Muscle layer of colon (tissue), 2 donors: ENCODE measurements at regions not wholly inside any gene's neighbourhood (a gene's known extent, or its start where the extent isn't known, plus 50 kb on each side); places are given as distances from the start of the nearest gene placed in this dataset.
A peak's percentile ranks its signal among the peaks of the same experiment; 100 is the strongest.

Experiments used
- H3K27ac ChIP-seq: one replicate; pipeline ENCODE4 v1.7.0; 2013; ENCODE audit warnings: low read depth, mild to moderate bottlenecking, low read length, moderate library complexity
- H3K27me3 ChIP-seq, 2 donors: one replicate each; pipeline ENCODE4 v1.7.0; 2013; ENCODE audit warnings: low read length in 2 of 2, mild to moderate bottlenecking in 2 of 2; ENCODE audit not compliant: insufficient read depth in 2 of 2, control insufficient read depth in 1 of 2
- H3K36me3 ChIP-seq: one replicate; pipeline ENCODE4 v1.7.0; 2013; ENCODE audit warnings: mild to moderate bottlenecking, low read length; ENCODE audit not compliant: insufficient read depth
- H3K4me1 ChIP-seq: one replicate; pipeline ENCODE4 v1.7.0; 2013; ENCODE audit warnings: mild to moderate bottlenecking, low read length; ENCODE audit not compliant: insufficient read depth
- H3K4me3 ChIP-seq, 2 donors: one replicate each; pipeline ENCODE4 v1.7.0; 2013; ENCODE audit warnings: low read length in 2 of 2, low read depth in 1 of 2, mild to moderate bottlenecking in 1 of 2, moderate library complexity in 1 of 2
- H3K9ac ChIP-seq: one replicate; pipeline ENCODE4 v1.7.0; 2013; ENCODE audit warnings: low read length
- H3K9me3 ChIP-seq: one replicate; pipeline ENCODE4 v1.7.0; 2013; ENCODE audit warnings: mild to moderate bottlenecking, low read length
- donor health status: abdominal sarcoma.
- donor health status: Adenocarcinoma of cecum.

DNA sequence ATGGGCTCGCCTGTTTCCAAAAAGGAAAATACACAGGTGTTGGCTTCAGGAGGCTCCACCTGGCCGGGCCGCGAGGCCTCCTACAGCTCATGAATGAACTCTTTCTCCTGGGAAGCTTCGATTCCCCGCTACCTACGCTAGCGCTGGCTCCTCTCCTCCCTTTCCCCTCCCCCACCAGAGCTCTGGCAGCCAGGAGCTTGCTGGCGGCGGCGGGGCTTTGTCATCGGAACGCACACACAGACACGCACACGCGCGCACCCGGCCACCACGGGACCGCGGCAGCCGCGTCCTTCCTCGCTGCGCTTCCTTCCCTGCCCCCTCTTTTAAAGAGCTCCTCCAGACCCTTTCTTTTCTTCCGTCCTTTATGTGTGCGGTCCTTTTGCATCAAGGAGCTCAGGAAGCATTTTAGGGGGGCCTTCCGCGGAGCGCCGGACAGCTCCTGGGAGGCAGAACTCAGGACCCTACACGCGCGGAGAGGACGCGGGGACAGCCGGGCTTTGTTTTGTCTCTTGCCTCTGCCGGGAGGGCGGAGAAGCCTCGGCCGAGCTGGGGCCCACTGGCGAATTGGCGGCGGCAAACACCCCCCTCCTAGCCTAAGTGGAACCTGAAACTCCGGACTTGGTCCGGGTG is 70.2 kb upstream of the BCOR start:
- Histone ChIP-seq H3K27ac (peak overlapping the region; percentile 48), H3K4me3 (peak overlapping the region; percentile 51), H3K4me1 (peaks cover 20% of the 10 kb centered on the region), H3K9me3 (no peaks in the 10 kb centered on the region), H3K27me3 (peaks cover 0 to 37% of the 10 kb centered on the region in 2 donors), H3K36me3 (no peaks in the 10 kb centered on the region), H3K9ac (peak overlapping the region; percentile 68)

DNA sequence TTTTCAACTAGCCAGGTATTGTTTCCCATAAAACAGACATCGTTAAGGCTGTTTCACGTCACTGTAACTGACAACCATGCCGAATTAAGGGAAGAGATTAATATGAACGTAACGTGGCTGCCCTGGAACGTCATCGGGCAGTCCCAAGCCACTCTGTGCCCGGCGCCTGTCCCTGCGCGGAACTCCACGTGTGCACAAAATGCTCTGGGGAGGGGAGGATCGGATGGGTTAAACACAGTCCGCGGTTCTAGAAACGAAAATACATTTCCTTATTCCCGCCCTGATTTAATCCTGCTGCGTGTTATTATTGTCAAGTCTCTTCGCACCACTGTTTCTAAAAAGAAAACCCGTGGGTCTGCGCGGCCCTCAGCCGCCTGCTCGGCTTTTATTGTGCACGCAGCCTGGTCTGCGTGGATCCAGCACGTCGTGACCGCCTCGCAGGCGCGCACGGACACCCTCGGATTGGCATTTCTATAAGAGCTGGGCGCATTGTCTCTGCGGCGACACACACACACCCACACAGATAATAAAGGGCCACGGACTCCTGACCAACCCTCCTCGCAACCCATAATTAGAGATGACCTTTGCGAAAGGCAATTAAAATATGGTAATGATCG is 69.6 kb upstream of the BCOR start:
- no peaks in the 10 kb centered on the region for H3K9me3 ChIP-seq
- peak overlapping the region; percentile 68 for H3K9ac ChIP-seq
- no peak overlapping the region for H3K27ac ChIP-seq
- peaks cover 16% of the 10 kb centered on the region for H3K4me1 ChIP-seq
- peak overlapping the region; percentile 51 for H3K4me3 ChIP-seq
- no peaks in the 10 kb centered on the region for H3K36me3 ChIP-seq
- H3K27me3 ChIP-seq = peaks cover 0 to 32% of the 10 kb centered on the region in 2 donors

DNA sequence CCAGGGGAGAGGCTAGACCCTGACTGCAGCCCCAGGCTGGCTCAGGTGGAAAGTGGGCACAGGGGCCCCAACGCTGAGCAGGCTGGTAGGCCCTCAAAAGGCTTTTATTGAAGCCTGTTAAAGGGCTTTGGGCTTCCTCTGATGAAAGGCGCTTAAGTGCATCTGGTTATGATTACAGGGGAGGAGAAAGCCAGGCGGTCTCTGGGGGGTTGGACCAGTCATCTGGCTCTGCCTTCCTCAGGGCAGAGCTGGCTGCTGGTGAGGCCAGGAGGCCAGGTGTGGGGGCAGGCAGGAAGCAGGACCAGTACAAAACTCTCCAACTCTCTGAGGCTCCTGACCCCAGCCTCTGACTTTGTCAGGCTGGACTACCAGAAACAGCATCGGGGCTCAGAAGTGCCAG is 68.8 kb upstream of the BCOR start:
- peaks cover 16% of the 10 kb centered on the region for H3K4me1 ChIP-seq
- peaks cover 0 to 25% of the 10 kb centered on the region in 2 donors for H3K27me3 ChIP-seq
- H3K9ac ChIP-seq = peak overlapping the region; percentile 68
- no peak overlapping the region for H3K4me3 ChIP-seq
- H3K27ac ChIP-seq = no peak overlapping the region
- no peaks in the 10 kb centered on the region for H3K9me3 ChIP-seq
- H3K36me3 ChIP-seq = no peaks in the 10 kb centered on the region

DNA sequence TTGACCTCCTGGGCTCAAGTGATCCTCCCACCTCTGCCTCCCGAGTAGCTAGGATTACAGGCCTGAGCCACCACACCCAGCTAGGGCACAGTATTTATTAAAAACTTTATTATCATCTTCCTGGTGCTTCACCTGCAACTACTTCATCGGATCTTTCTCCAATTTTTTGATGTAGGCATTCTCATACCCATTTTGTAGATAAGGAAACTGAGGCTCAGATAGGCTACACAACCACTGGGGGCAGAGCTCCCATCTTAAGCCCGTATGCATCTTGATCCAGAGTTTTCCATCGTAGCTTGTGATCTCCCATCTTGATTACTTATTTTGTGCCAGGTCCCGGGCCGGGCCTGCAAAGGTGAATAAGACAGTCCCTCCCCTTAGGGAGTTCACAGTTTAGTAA is 68.1 kb upstream of the BCOR start:
- Histone ChIP-seq H3K9me3 (no peaks in the 10 kb centered on the region), H3K27ac (no peak overlapping the region), H3K36me3 (no peaks in the 10 kb centered on the region), H3K4me1 (peaks cover 9% of the 10 kb centered on the region), H3K27me3 (peaks cover 0 to 25% of the 10 kb centered on the region in 2 donors), H3K9ac (no peak overlapping the region), H3K4me3 (no peak overlapping the region)

DNA sequence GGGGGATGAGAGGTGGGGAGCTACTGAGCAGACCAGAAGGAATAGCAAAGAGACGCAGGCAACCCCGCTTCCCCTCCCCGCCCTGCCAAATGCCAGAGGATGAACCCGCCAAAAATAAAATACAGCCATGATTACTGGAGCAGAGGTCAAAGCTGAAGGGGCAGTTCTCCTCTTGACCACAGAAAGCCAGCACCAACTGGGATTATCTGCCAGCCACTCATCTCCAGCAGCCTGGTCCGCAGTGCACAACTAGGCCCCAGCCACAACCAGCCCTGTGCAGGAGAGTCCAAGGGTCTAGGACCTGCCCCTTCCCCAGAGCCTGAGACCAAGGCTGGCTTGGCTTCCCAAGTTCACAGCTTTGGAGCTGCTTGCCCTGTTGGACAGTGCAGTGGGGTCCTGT is 67.4 kb upstream of the BCOR start:
- no peak overlapping the region for H3K9ac ChIP-seq
- no peak overlapping the region for H3K27ac ChIP-seq
- no peaks in the 10 kb centered on the region for H3K36me3 ChIP-seq
- peaks cover 4% of the 10 kb centered on the region for H3K4me1 ChIP-seq
- peaks cover 0 to 25% of the 10 kb centered on the region in 2 donors for H3K27me3 ChIP-seq
- no peak overlapping the region for H3K4me3 ChIP-seq
- H3K9me3 ChIP-seq = no peaks in the 10 kb centered on the region

DNA sequence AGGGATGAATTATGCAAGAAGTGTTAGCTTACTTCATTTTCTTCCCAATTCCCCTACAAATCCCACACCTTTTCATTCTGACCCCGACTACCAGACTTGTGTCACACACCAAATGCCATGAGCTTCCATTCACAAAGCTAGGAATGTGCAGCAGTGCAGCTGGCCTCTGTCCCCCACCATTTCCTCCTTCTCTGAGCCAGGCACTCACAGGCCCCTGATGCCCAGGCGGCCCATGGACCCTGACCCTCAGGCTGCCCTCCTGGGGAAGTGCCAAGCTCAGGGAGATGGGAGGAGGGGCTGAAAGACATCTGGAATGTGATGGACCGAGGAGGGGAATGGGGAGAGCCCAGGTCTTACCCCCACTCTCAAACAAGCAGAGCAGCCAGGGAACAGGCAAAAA is 67.0 kb upstream of the BCOR start:
- Histone ChIP-seq H3K27me3 (peaks cover 0 to 21% of the 10 kb centered on the region in 2 donors), H3K9ac (no peak overlapping the region), H3K36me3 (no peaks in the 10 kb centered on the region), H3K4me3 (no peak overlapping the region), H3K27ac (no peak overlapping the region), H3K4me1 (peaks cover 4% of the 10 kb centered on the region), H3K9me3 (no peaks in the 10 kb centered on the region)

DNA sequence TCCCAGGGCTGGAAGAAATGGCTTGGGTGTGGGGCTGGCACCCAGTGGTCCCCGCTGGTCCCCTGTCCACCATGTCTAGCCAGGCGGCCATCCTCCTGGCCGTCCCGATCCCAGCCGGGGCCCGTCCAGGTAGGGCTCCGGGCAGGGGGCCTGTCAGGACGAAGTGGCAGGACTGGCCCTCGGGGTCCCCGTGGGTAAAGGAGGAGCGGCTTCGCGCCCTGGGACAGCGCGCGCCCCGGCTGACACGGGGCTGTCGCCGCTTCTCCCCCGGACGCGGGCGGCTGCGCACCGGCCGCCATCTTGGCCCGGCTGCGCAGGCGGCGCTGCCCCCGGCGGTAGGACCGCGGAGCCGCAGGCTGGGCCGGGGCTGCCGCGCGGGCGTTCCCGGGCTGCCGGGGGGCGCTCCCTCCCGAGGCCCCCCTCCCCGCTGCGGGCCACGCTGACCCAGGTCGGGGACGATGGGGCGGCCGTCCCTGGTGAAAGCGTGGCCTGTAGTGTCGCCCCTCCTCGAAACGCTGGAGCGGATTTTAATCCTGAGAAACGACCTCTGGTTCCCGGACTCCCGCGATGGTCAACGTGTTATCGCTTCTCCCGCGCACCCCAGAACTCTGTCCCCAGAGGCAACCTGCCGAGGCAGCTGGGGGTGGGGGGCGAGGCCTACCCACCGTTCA is 60.4 kb upstream of the BCOR start:
- Histone ChIP-seq H3K36me3 (no peaks in the 10 kb centered on the region), H3K27me3 (peaks cover 0 to 22% of the 10 kb centered on the region in 2 donors), H3K4me3 (peak overlapping the region in 1 of 2 donors; percentile 52), H3K4me1 (no peaks in the 10 kb centered on the region), H3K27ac (peak overlapping the region; percentile 76), H3K9me3 (no peaks in the 10 kb centered on the region), H3K9ac (no peak overlapping the region)

DNA sequence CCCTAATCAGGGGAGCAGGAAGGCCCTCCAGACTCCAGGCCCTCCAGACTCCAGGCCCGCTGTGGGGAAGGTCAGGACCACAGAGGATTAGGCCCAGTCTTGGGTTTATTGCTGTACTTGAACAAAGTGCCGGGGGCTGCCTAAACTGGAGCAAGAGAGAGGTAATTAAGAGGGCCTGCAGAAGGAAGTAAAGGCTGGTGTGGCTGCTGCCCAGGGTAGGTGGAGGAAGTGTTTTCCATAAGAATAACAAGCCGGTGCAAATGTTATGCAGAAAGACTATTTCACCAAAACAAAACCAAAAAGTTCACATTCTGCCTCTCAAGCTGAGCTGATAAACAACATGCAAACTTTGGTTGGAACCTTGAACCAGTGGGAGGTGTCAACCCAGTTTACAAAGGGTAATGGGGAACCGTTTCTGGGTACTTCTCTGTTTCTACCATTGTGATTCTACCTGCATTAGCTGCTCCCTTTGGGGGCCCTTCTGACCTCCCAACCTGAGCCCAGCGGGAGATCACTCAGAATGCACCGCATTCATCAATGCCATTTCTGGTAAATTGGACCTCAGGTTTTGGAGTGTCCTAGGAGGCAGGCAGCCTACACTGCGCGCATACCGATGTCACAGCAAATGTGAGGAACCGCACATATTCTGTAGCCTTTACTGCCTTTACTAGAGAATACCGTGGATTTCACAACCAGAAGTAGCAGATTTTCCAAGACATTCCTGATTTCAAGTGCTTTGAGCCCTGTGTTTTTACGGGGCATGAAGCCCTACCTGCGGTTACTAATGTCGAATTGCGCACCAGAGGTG is 59.7 kb upstream of the BCOR start:
- Histone ChIP-seq H3K9me3 (no peaks in the 10 kb centered on the region), H3K9ac (no peak overlapping the region), H3K27me3 (peaks cover 0 to 29% of the 10 kb centered on the region in 2 donors), H3K27ac (no peak overlapping the region), H3K4me1 (no peaks in the 10 kb centered on the region), H3K36me3 (no peaks in the 10 kb centered on the region), H3K4me3 (peak overlapping the region in 1 of 2 donors; percentile 43)

DNA sequence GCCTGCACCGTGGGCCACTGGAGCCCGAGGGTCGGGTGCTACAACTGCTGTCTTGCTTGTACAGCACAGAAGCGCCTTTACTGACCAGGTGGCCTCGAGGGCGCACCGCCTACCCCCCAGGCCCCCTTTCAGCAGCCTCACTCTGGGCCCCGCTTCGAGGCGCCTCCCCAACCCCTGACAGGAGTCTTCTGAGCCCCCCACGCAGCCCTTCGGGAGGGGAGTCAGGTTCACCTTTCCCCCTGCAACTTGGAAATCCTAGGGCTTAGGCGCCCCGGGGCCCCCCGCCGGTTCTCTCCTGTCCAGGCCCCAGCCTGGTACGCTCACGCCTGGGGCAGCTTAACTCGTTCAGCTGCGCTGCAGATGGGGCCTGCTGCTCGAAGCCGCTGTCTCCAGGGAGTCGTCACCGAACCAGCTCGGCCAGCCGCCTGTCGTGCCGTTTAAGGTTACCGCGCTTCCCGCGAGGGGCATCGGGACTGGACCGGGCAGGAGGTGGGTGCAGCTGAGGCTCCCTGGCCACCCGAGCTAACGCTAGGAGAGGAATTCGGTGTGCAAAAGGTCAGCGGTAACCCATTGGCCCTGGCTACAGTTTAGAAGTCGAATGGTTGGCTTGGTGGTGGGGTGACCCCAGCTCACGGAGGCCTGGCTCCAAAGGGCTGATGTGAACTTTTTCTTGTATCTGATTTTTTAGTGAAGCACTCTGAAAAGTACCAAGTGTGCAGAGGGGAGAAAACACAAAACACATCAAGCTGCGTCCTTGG is 58.9 kb upstream of the BCOR start:
- no peak overlapping the region for H3K27ac ChIP-seq
- no peaks in the 10 kb centered on the region for H3K9me3 ChIP-seq
- no peak overlapping the region for H3K4me3 ChIP-seq
- H3K4me1 ChIP-seq = no peaks in the 10 kb centered on the region
- no peaks in the 10 kb centered on the region for H3K36me3 ChIP-seq
- H3K9ac ChIP-seq = no peak overlapping the region
- peaks cover 0 to 34% of the 10 kb centered on the region in 2 donors for H3K27me3 ChIP-seq

DNA sequence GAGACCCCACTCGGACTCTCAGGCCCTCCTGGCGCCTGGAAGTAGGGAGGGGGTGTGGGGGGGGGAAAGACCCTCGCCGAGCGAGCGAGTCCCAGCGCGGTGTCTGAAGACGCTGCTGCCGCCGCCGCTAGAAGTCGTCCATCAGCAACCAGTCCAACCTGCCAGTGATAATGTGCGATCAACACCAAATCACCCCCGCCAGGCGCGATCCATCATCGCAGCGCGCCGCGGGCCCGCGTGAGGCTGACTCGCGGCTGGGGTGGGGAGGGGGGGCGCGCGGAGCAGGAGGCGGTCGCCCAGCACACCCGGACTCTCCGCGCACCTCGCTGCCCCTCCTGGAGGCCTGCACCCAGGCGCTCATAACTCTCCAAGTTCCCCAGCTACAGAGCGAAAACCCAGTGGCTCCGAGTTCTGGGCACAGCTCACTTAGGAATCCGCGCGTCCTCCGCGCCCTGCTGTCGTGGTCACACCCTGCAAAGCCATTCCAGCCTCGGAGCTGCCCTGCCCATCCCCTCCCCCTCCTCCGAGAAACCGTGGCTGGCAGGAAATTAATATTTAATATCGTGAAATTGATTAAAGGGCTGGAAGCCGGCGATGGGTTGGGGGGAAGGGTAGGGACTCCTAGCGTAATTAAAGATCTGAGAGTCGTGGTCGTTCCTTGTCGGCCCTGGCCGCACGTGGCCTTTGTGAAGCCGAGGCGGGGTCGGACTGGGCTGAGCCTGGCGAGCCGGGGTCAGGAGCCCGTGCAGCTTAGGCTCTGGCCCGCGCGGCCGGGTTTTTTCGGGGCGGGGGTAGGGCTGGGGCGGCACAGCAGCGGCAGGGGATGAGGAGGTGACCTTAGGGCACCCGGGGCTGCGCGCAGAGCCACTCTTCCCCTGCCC is 58.1 kb upstream of the BCOR start:
- peak overlapping the region; percentile 61 for H3K27ac ChIP-seq
- peaks cover 0 to 34% of the 10 kb centered on the region in 2 donors for H3K27me3 ChIP-seq
- no peak overlapping the region for H3K9ac ChIP-seq
- H3K4me3 ChIP-seq = peak overlapping the region in 1 of 2 donors; percentile 35
- H3K36me3 ChIP-seq = no peaks in the 10 kb centered on the region
- no peaks in the 10 kb centered on the region for H3K4me1 ChIP-seq
- no peaks in the 10 kb centered on the region for H3K9me3 ChIP-seq
